GM12892 (cell line): ENCODE measurements at regions not wholly inside any gene's neighbourhood (a gene's known extent, or its start where the extent isn't known, plus 50 kb on each side); places are given as distances from the start of the nearest gene placed in this dataset.

Experiments
- POLR2A ChIP-seq: IDR thresholded peaks from 2 replicates; pipeline ENCODE4 v1.6.1; 2011; ENCODE audit warnings: low read depth, low read length, control low read depth
- POLR2AphosphoS5 ChIP-seq: IDR thresholded peaks from 2 replicates; pipeline ENCODE4 v1.6.1; 2011; ENCODE audit warnings: low read depth, low read length, control low read depth

- TF ChIP-seq POLR2AphosphoS5, result no peak
- no peak for TF ChIP-seq POLR2A
Observed at GRCh38 chr4:56743550-56743949, 62.5 kb upstream of the HOPX start.
